ENCODE measurements at regions not wholly inside any gene's neighbourhood (a gene's known extent, or its start where the extent isn't known, plus 50 kb on each side); places are given as distances from the start of the nearest gene placed in this dataset.

- ChIA-PET CTCF (interaction anchor here (1.3 kb wide), 1 partner anchor 59 kb away, joined by 3 read pairs; no protein-coding TSS in a partner anchor), POLR2A (no interaction called here)
- peaks cover 6% of the 10 kb centered on the region for H3K36me3 Mint-ChIP-seq
- no peak for DNase-seq (ENCODE audit: low spot score)
- no peak overlapping the region for H3K27ac Mint-ChIP-seq
- no peak for TF ChIP-seq ZNF396 (CRISPR knock-in tag; IDR thresholded peaks at IDR 0.05; ENCODE audit: borderline replicate concordance)
- no peak for TF ChIP-seq MAX (CRISPR knock-in tag; IDR thresholded peaks at IDR 0.05)
- TF ChIP-seq ATF6 (CRISPR knock-in tag; IDR thresholded peaks at IDR 0.05) = no peak
- TF ChIP-seq ZMAT4 (CRISPR knock-in tag; IDR thresholded peaks at IDR 0.05) = no peak
- TF ChIP-seq NR3C1 (CRISPR knock-in tag; conservative IDR thresholded peaks at IDR 0.05; ENCODE audit: low read depth) = no peak
- TF ChIP-seq ZNF416 (CRISPR knock-in tag; IDR thresholded peaks at IDR 0.05) = no peak
- TF ChIP-seq ZNF281 (CRISPR knock-in tag; IDR thresholded peaks at IDR 0.05) = no peak
- TF ChIP-seq ZBTB21 (CRISPR knock-in tag; IDR thresholded peaks at IDR 0.05; ENCODE audit: borderline replicate concordance) = no peak
- no peak for ATAC-seq
- no peaks in the 10 kb centered on the region for H3K27me3 Mint-ChIP-seq (ENCODE audit: low read depth)
- peaks cover 21% of the 10 kb centered on the region for H3K4me1 Mint-ChIP-seq
- no peak overlapping the region for H3K4me3 Mint-ChIP-seq
- peaks cover 9% of the 10 kb centered on the region for H3K9me3 Mint-ChIP-seq
Observed at GRCh38 chr2:128414351-128414750, 95.7 kb upstream of the HS6ST1 start.

- peaks cover 21% of the 10 kb centered on the region for H3K4me1 Mint-ChIP-seq
- TF ChIP-seq NR2C2 (CRISPR knock-in tag; IDR thresholded peaks at IDR 0.05) = no peak
- H3K27ac Mint-ChIP-seq = no peak overlapping the region
- peaks cover 18% of the 10 kb centered on the region for H3K9me3 Mint-ChIP-seq
- no peak for ATAC-seq
- peaks cover 15% of the 10 kb centered on the region for H3K36me3 Mint-ChIP-seq
- peaks cover 5% of the 10 kb centered on the region for H3K27me3 Mint-ChIP-seq (ENCODE audit: low read depth)
- DNase-seq (ENCODE audit: low spot score) = no peak
- ChIA-PET POLR2A (no interaction called here), CTCF (interaction anchor here (0.8 kb wide), 1 partner anchor 94 kb away, joined by 4 read pairs; no protein-coding TSS in a partner anchor)
- H3K4me3 Mint-ChIP-seq = no peak overlapping the region
Observed at GRCh38 chr2:128414946-128415778, 96.5 kb upstream of the HS6ST1 start.

- Mint-ChIP-seq H3K27ac (no peak overlapping the region), H3K4me1 (peaks cover 21% of the 10 kb centered on the region), H3K9me3 (peaks cover 20% of the 10 kb centered on the region), H3K27me3 (ENCODE audit: low read depth) (peaks cover 5% of the 10 kb centered on the region), H3K4me3 (no peak overlapping the region), H3K36me3 (peaks cover 17% of the 10 kb centered on the region)
- ChIA-PET POLR2A (no interaction called here), CTCF (interaction anchor here (1.4 kb wide), 1 partner anchor 94 kb away, joined by 4 read pairs; no protein-coding TSS in a partner anchor)
- ATAC-seq (no peak), DNase-seq (ENCODE audit: low spot score) (no peak)
- TF ChIP-seq AFF4 (CRISPR knock-in tag; IDR thresholded peaks at IDR 0.05; ENCODE audit: borderline replicate concordance) = no peak
- no peak for TF ChIP-seq RELA (CRISPR knock-in tag; IDR thresholded peaks at IDR 0.05; ENCODE audit: borderline replicate concordance)
- TF ChIP-seq E2F1 (CRISPR knock-in tag; IDR thresholded peaks at IDR 0.05) = no peak
- TF ChIP-seq ESRRA (CRISPR knock-in tag; IDR thresholded peaks at IDR 0.05; ENCODE audit: borderline replicate concordance) = no peak
- TF ChIP-seq CREB1 (CRISPR knock-in tag; IDR thresholded peaks at IDR 0.05) = no peak
- TF ChIP-seq ERG (CRISPR knock-in tag; IDR thresholded peaks at IDR 0.05) = no peak
- no peak for TF ChIP-seq PREB (CRISPR knock-in tag; IDR thresholded peaks at IDR 0.05; ENCODE audit: borderline replicate concordance)
- TF ChIP-seq IRF2 (CRISPR knock-in tag; IDR thresholded peaks at IDR 0.05; ENCODE audit: borderline replicate concordance, low read depth) = no peak
- TF ChIP-seq PRRX2 (CRISPR knock-in tag; IDR thresholded peaks at IDR 0.05) = no peak
Observed at GRCh38 chr2:128415779-128416061, 97.1 kb upstream of the HS6ST1 start.
